IPS DF 6.9 (cell line): ENCODE measurements at regions not wholly inside any gene's neighbourhood (a gene's known extent, or its start where the extent isn't known, plus 50 kb on each side); places are given as distances from the start of the nearest gene placed in this dataset.

Source experiments
- DNase-seq: peaks from one replicate; pipeline ENCODE4 v3.0.0-alpha.2; 2013; ENCODE audit warnings: low read depth, low spot score
- H3K27ac ChIP-seq: one replicate; pipeline ENCODE4 v1.5.1; 2013; ENCODE audit warnings: low read length, control low read depth
- H3K27me3 ChIP-seq: 2 replicates; pipeline ENCODE4 v1.6.1; 2013; ENCODE audit warnings: mild to moderate bottlenecking, low read length; ENCODE audit not compliant: control insufficient read depth, insufficient read depth
- H3K36me3 ChIP-seq: 2 replicates; pipeline ENCODE4 v1.6.1; 2013; ENCODE audit warnings: low read length; ENCODE audit not compliant: control insufficient read depth, insufficient read depth
- H3K4me1 ChIP-seq: 2 replicates; pipeline ENCODE4 v1.6.1; 2013; ENCODE audit warnings: low read length; ENCODE audit not compliant: control insufficient read depth, insufficient read depth
- H3K4me3 ChIP-seq: 2 replicates; pipeline ENCODE4 v1.5.1; 2013; ENCODE audit warnings: mild to moderate bottlenecking, low read length
- H3K9me3 ChIP-seq: 2 replicates; pipeline ENCODE4 v1.6.1; 2013; ENCODE audit warnings: low read length, inconsistent platforms; ENCODE audit not compliant: control insufficient read depth, insufficient read depth
- WGBS: extraction: QIAGEN DNeasy Blood & Tissue Kit; methylation state at CpG from one replicate; pipeline ENCODE4 v1.1.7; 2013; ENCODE audit warnings: mixed read lengths, missing lambda C conversion rate; ENCODE audit not compliant: insufficient read length, insufficient coverage; 5-methylcytosine and 5-hydroxymethylcytosine counted together

DNA sequence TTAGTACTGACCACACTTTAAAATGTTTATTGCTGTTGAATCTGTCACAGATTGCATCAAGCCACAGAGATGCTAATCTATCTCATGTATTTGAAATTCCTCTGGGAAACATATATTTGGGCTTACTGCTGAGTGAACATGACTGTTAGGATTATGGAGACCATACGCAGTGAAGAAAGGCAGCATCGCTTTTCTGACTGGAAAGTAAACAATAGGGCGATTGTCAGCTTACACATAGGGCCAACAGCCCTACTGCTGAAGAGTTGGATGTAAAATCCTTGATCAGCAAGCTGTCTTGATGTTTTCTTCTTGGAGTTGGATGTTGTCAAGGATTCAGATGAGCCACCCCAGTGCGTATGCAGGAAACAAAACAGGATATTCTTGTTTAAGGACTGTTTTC, 368.7 kb upstream of the ADGRL2 start:
- H3K9me3 ChIP-seq = no peaks in the 10 kb centered on the region
- WGBS = no CpG with 5 or more reads among the region's 4 CpGs
- no peak overlapping the region for H3K27ac ChIP-seq
- H3K36me3 ChIP-seq = no peaks in the 10 kb centered on the region
- no peak for DNase-seq
- H3K4me3 ChIP-seq = no peak overlapping the region
- H3K27me3 ChIP-seq = no peaks in the 10 kb centered on the region; the same call in 1 of the 2 replicates
- H3K4me1 ChIP-seq = no peaks in the 10 kb centered on the region; the same call in 1 of the 2 replicates

DNA sequence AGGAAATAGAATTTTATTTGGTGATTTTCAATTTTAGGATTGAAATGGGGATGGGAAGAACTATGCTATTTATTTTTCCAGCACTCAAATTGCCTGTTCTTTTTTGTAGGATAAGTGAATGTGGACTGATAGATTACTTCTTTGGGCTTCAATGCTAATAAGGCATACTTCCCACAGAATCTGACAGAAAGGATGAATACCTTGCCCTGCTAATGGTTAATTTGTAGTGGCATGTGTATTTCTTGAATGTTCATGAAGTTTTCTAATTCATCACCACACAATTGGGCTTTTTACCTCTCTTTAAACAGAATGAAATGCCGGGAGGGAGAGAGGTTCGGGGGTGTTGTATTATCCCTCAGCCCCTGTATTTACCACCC, 369.1 kb upstream of the ADGRL2 start:
- Histone ChIP-seq H3K27ac (no peak overlapping the region), H3K9me3 (no peaks in the 10 kb centered on the region), H3K4me1 (no peaks in the 10 kb centered on the region; the same call in 1 of the 2 replicates), H3K27me3 (no peaks in the 10 kb centered on the region; the same call in 1 of the 2 replicates), H3K4me3 (no peak overlapping the region), H3K36me3 (no peaks in the 10 kb centered on the region)
- no CpG with 5 or more reads among the region's 2 CpGs for WGBS
- no peak for DNase-seq

DNA sequence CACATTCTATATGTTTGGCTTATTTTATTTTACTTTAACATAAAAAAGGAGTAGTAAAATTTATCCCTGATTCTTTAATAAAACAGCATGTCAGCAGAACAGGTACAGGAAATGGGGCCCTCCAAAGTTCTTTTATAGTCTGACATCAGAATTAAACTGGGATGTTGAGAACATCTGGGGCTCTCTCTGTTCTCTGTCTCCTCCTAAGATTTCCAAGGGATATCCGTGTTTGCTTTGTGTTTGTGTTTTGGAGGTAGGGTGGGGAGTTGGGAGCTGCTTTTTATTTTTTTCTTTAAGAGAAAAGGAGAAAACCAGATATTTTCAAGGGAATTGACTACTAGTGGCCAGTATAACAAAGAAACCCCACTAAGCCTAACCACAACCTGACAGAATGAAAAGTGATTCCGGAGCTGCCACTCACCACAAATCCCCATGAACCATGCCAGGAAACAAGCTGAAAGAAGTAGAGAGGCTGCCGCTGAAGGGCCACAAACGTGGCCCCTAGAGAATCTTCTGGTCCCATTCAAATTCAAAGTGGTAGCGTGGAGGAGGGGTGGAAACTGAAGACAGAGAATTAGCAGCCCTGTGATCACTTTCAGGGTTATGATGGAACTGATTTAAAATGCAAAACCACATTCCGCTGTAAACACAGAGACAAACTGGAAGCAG, 369.6 kb upstream of the ADGRL2 start:
- DNase-seq = no peak
- Histone ChIP-seq H3K4me3 (no peak overlapping the region), H3K36me3 (no peaks in the 10 kb centered on the region), H3K27ac (no peak overlapping the region), H3K9me3 (no peaks in the 10 kb centered on the region), H3K27me3 (no peaks in the 10 kb centered on the region; the same call in 1 of the 2 replicates), H3K4me1 (no peaks in the 10 kb centered on the region; the same call in 1 of the 2 replicates)
- no CpG with 5 or more reads among the region's 6 CpGs for WGBS

DNA sequence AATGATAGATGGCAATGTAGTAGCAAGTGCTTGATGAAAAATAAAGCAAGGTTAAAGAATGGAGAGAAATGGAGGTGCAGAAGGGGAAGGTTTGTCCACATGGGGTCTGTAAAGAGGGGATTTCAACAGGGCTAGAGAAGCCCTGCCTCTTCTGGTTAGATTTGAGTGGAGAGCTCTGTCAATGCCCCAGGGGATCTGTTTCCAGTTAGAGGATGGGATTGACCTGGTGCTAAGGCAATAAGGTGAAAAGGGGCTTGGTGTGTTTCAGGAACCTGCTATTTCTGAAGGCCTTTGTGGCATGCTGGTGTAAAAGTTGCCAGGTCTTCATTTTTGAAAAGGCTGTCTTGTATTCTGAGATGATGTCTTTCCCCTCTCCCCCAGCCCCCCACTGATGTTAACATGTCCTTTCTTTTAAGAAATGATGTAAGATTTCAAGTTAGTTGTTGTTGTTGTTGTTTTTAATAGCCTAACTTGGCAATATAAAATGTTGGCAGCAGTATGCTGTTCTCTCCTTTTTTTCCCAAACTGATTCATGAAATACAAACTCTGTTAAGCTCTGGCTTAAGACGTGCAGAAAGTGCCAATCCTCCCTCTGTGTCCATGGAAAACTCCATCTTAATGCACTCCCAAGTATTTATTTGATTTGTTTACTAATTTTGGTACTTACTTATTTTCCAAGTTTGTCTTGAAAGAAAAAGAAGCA, 370.3 kb upstream of the ADGRL2 start:
- H3K4me1 ChIP-seq = no peaks in the 10 kb centered on the region; the same call in 1 of the 2 replicates
- no peak overlapping the region for H3K27ac ChIP-seq
- H3K27me3 ChIP-seq = no peaks in the 10 kb centered on the region; the same call in 1 of the 2 replicates
- no peak for DNase-seq
- H3K9me3 ChIP-seq = no peaks in the 10 kb centered on the region
- WGBS = no CpG with 5 or more reads among the region's 1 CpG
- no peak overlapping the region for H3K4me3 ChIP-seq
- no peaks in the 10 kb centered on the region for H3K36me3 ChIP-seq

DNA sequence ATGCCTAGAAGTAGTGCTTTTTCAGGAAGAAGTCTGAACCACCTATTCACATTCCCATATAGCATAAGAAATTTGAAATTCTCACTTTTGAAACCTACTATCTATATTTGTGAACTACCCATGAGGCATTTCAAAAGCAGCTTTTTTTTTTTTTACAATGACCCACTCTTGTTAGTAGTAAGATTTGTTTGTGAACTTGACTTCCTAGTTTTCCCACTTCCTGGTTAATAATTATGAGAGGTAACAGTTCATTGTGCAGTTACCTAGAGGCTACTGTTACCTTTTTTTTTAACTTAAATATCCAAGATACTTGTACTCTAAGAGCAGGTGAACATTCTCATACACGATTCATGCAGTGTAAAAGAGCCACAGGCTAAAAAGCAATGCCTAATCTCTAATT, 371.7 kb upstream of the ADGRL2 start:
- no CpG with 5 or more reads among the region's 1 CpG for WGBS
- Histone ChIP-seq H3K4me1 (no peaks in the 10 kb centered on the region; the same call in 1 of the 2 replicates), H3K27me3 (no peaks in the 10 kb centered on the region; the same call in 1 of the 2 replicates)

DNA sequence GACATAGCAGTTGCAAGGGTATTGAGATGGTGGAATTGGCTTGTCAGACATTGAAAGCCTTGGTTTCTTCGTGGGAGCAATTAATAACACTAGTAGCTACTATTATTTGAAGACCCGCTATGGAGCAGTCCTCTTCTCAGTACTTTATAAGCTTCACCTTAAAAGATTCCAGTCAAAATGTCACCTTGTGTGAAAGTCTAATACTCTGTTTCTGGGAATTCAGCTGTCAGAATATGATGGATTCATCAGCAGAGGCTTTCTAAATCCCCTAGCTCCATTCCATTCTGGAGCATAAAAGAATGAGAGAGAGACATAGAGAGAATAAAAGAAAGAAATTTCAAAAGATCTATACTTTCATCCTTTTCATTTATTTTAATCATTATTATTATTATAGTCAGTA, 375.9 kb upstream of the ADGRL2 start:
- DNase-seq = no peak
- H3K36me3 ChIP-seq = no peaks in the 10 kb centered on the region
- no peaks in the 10 kb centered on the region for H3K9me3 ChIP-seq
- no peaks in the 10 kb centered on the region; the same call in 1 of the 2 replicates for H3K27me3 ChIP-seq
- WGBS = no CpG with 5 or more reads among the region's 2 CpGs
- H3K4me1 ChIP-seq = no peaks in the 10 kb centered on the region; the same call in none of the 2 replicates
- H3K4me3 ChIP-seq = no peak overlapping the region
- H3K27ac ChIP-seq = no peak overlapping the region

More for the DNA sequence above, 371.7 kb upstream of the ADGRL2 start:
- Histone ChIP-seq H3K4me3 (no peak overlapping the region), H3K36me3 (no peaks in the 10 kb centered on the region), H3K9me3 (no peaks in the 10 kb centered on the region), H3K27ac (no peak overlapping the region)
- no peak for DNase-seq

DNA sequence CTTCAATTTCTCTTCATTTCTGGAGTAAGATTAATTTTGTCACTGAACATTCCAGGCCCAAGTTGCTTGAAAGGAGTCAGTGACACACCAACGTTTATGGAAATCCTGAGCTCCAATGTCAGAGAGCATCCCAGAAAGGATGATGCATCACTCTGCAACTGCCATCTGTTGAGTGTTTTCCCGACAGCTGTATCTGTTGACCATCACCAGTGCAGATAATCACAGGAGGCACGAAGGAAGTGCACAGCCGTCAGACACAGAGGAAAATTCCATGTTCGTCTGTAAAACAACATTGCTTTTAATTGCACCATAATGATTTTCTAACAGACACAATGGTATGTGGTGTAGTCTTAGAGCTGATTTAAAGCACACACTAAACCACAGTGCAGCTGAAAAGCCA, 376.7 kb upstream of the ADGRL2 start:
- Histone ChIP-seq H3K4me3 (no peak overlapping the region), H3K27ac (no peak overlapping the region), H3K4me1 (no peaks in the 10 kb centered on the region; the same call in 1 of the 2 replicates), H3K27me3 (no peaks in the 10 kb centered on the region), H3K9me3 (no peaks in the 10 kb centered on the region), H3K36me3 (no peaks in the 10 kb centered on the region)
- DNase-seq = no peak
- WGBS = no CpG with 5 or more reads among the region's 5 CpGs

DNA sequence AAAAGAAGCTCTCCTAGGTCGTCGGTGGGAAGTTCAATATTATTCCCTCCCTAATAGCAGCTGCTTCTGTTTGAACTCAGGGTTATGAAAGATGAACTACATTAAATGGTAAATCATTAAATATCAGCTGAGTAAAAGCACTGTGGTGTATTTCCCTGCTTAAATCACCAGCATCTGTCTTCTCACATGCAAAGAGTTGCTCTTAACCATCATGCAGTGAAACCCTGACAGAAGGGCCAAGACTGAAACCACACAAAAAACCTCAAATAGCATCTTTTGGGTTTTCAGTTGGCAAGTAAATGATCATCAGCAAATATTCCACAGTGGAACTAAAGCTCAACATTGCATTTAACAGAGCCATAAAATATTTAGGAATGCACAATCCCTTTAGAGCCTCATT, 380.0 kb upstream of the ADGRL2 start:
- no CpG with 5 or more reads among the region's 2 CpGs for WGBS

DNA sequence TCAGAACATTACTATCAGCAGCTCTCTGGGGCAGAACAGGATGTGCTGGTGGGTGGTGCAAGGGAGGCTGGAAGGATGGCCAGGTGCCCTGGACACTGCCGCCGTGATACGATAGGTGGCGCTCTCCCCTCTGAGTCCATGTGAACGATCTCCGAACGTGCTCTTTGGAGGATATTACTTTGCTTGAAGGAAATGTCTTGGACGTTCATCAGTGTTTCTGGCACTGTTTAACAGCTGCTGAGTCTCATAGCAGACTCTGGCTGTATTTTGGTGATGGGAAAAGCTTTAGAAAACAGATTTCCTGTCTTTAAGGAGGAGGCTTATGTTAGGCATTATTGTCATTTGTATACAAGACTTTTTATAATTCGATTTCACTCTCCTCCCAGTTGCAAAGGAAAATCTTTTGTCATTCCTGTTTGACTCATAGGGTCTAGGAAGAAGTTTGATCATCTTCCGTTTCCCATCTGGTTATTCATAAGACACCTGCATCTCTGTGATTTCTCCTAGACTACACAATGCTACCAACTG, 386.2 kb upstream of the ADGRL2 start:
- Histone ChIP-seq H3K27ac (no peak overlapping the region), H3K4me1 (peaks cover 2% of the 10 kb centered on the region; the same call in 1 of the 2 replicates), H3K4me3 (no peak overlapping the region), H3K9me3 (no peaks in the 10 kb centered on the region), H3K27me3 (no peaks in the 10 kb centered on the region), H3K36me3 (no peaks in the 10 kb centered on the region)
- WGBS = no CpG with 5 or more reads among the region's 10 CpGs
- peak; percentile 82 for DNase-seq

More for the DNA sequence above, 380.0 kb upstream of the ADGRL2 start:
- no peaks in the 10 kb centered on the region for H3K9me3 ChIP-seq
- no peak overlapping the region for H3K27ac ChIP-seq
- no peak overlapping the region for H3K4me3 ChIP-seq
- DNase-seq = no peak
- no peaks in the 10 kb centered on the region; the same call in 1 of the 2 replicates for H3K4me1 ChIP-seq
- H3K36me3 ChIP-seq = no peaks in the 10 kb centered on the region
- no peaks in the 10 kb centered on the region for H3K27me3 ChIP-seq

DNA sequence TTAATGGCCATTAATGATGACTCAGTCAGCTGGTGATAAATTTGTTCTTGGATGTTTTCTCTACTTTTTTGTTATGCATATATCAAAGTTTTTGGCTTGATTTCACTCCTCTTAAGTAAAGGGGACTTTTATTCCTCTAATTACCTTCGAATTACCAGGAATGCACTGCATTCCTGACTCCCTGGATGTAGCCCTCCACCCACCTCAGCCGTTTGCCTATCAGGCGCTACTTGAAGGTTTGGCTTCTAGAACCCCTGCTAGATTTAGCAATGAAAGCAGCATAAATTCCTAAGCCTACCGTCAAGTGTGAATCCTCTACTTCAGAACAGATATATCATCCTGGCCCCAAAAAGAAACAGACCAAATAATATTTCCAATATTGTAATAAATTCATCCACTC, 387.8 kb upstream of the ADGRL2 start:
- peaks cover 2% of the 10 kb centered on the region; the same call in 1 of the 2 replicates for H3K4me1 ChIP-seq
- DNase-seq = no peak

More for the DNA sequence above, 387.8 kb upstream of the ADGRL2 start:
- no CpG with 5 or more reads among the region's 4 CpGs for WGBS
- no peak overlapping the region for H3K27ac ChIP-seq
- no peaks in the 10 kb centered on the region for H3K27me3 ChIP-seq
- no peak overlapping the region for H3K4me3 ChIP-seq
- H3K9me3 ChIP-seq = no peaks in the 10 kb centered on the region
- H3K36me3 ChIP-seq = no peaks in the 10 kb centered on the region
